OCI-LY7 (cell line): ENCODE measurements at regions not wholly inside any gene's neighbourhood (a gene's known extent, or its start where the extent isn't known, plus 50 kb on each side); places are given as distances from the start of the nearest gene placed in this dataset.

Source experiments
- BruUV-seq: library from RNA; stranded (reverse); fragments of 400-500 nt; replicated peaks from 2 replicates; lab custom pipeline; 2021; lab: Mats Ljungman, UMichigan
- CTCF ChIA-PET: fragments of 300-600 bp; sonication (Branson Sonifier 250); formaldehyde crosslinking; loops from one replicate; lab custom pipeline; 2022; ENCODE audit warnings: antibody characterized with exemption; ENCODE audit not compliant: unreplicated experiment; lab: Charles Lee
- POLR2A ChIA-PET: fragments of 300-600 bp; sonication (Branson Sonifier 250); formaldehyde crosslinking; loops from one replicate; lab custom pipeline; 2022; ENCODE audit warnings: antibody characterized with exemption; lab: Charles Lee
- DNase-seq: peaks from one replicate; pipeline ENCODE4 v3.0.0-alpha.2; 2015; ENCODE audit warnings: low spot score
- H2AFZ ChIP-seq: fragments of 200-600 bp; sonication (generic), shearing (Covaris generic); 2 replicates; pipeline ENCODE4 v1.6.1; 2014; ENCODE audit warnings: mild to moderate bottlenecking, antibody characterized with exemption, low read length, moderate library complexity
- H3K27ac ChIP-seq: fragments of 200-600 bp; sonication (generic); 2 replicates; pipeline ENCODE4 v1.5.1; 2014; ENCODE audit warnings: mixed run types, low read depth, mild to moderate bottlenecking, moderate library complexity, low read length, inconsistent platforms; ENCODE audit not compliant: poor library complexity, severe bottlenecking
- H3K36me3 ChIP-seq: fragments of 200-600 bp; sonication (generic); 2 replicates; pipeline ENCODE4 v1.6.1; 2014; ENCODE audit warnings: mild to moderate bottlenecking, antibody characterized with exemption, low read length, moderate library complexity, mixed read lengths; ENCODE audit not compliant: insufficient read depth
- H3K4me1 ChIP-seq: fragments of 200-600 bp; sonication (generic); 2 replicates; pipeline ENCODE4 v1.5.1; 2014; ENCODE audit warnings: mild to moderate bottlenecking, low read length; ENCODE audit not compliant: insufficient read depth, poor library complexity, severe bottlenecking
- H3K4me2 ChIP-seq: fragments of 200-600 bp; sonication (generic); 2 replicates; pipeline ENCODE4 v1.6.1; 2014; ENCODE audit warnings: mild to moderate bottlenecking, low read length
- H3K4me3 ChIP-seq: fragments of 200-600 bp; sonication (generic); 2 replicates; pipeline ENCODE4 v1.5.1; 2014; ENCODE audit warnings: mild to moderate bottlenecking, low read depth, low read length; ENCODE audit not compliant: poor library complexity, severe bottlenecking
- H3K79me2 ChIP-seq: fragments of 200-600 bp; sonication (generic); 2 replicates; pipeline ENCODE4 v1.6.1; 2016; ENCODE audit warnings: low read depth, mild to moderate bottlenecking, low read length, moderate library complexity, mixed read lengths; ENCODE audit not compliant: insufficient read depth
- H3K9me2 ChIP-seq: fragments of 200-600 bp; sonication (generic); 2 replicates; pipeline ENCODE4 v1.6.1; 2016; ENCODE audit warnings: mild to moderate bottlenecking, low read length, mixed read lengths; ENCODE audit not compliant: insufficient read depth
- H3K9me3 ChIP-seq: fragments of 200-600 bp; sonication (generic); 2 replicates; pipeline ENCODE4 v1.6.1; 2014; ENCODE audit warnings: mild to moderate bottlenecking, mixed run types, low read length, mixed read lengths
- H4K20me1 ChIP-seq: fragments of 200-600 bp; sonication (generic); 2 replicates; pipeline ENCODE4 v1.6.1; 2014; ENCODE audit warnings: mild to moderate bottlenecking, antibody characterized with exemption, low read length, moderate library complexity, mixed read lengths; ENCODE audit not compliant: insufficient read depth
- CTCF ChIP-seq: fragments of 200-600 bp; sonication (generic); conservative IDR thresholded peaks from 2 replicates; pipeline ENCODE4 v1.5.1; 2014; ENCODE audit warnings: mild to moderate bottlenecking, antibody characterized with exemption, low read length, moderate library complexity, mixed read lengths
- EZH2phosphoT487 ChIP-seq: fragments of 200-600 bp; sonication (generic); IDR thresholded peaks from 2 replicates; pipeline ENCODE4 v1.6.1; 2018; ENCODE audit warnings: low read depth, borderline replicate concordance, mild to moderate bottlenecking, mixed run types, antibody characterized with exemption, low read length, moderate library complexity, mixed read lengths
- intact Hi-C: fragments of 100-400 bp; cut with micrococcal nuclease; formaldehyde crosslinking; loops from one replicate; pipeline ENCODE4 v1.10.0; 2022; ENCODE audit not compliant: unreplicated experiment

- Histone ChIP-seq H3K27ac (no peak overlapping the region), H3K79me2 (no peaks in the 10 kb centered on the region), H3K4me3 (no peak overlapping the region), H3K9me2 (no peaks in the 10 kb centered on the region), H3K9me3 (0 out of 2 replicates have a peak, but pooled peaks cover 16% of the 10 kb centered on the region), H2AFZ (no peak overlapping the region), H3K4me1 (no peaks in the 10 kb centered on the region), H3K4me2 (no peak overlapping the region), H4K20me1 (no peaks in the 10 kb centered on the region), H3K36me3 (no peaks in the 10 kb centered on the region)
- CTCF ChIA-PET: no interaction called here
- intact Hi-C loops: no loop called here
- POLR2A ChIA-PET: no interaction called here
- no peak for TF ChIP-seq EZH2phosphoT487
- no TSS peak for BruUV-seq
- DNase-seq: no peak
Measured at GRCh38 chr13:90453342-90453741, 894.1 kb upstream of the MIR17HG start.

GRCh38 chr13:90454002-90454636 is 893.4 kb upstream of the MIR17HG start:
- Histone ChIP-seq H4K20me1 (no peaks in the 10 kb centered on the region), H3K4me1 (no peaks in the 10 kb centered on the region), H3K4me2 (no peak overlapping the region), H3K79me2 (no peaks in the 10 kb centered on the region), H3K9me2 (no peaks in the 10 kb centered on the region), H3K36me3 (no peaks in the 10 kb centered on the region), H3K27ac (no peak overlapping the region), H3K4me3 (no peak overlapping the region), H3K9me3 (0 out of 2 replicates have a peak, but pooled peaks cover 16% of the 10 kb centered on the region), H2AFZ (no peak overlapping the region)
- BruUV-seq: no TSS peak
- TF ChIP-seq EZH2phosphoT487 (no peak), CTCF (no peak)
- CTCF ChIA-PET: no interaction called here
- no peak for DNase-seq
- POLR2A ChIA-PET: no interaction called here
- intact Hi-C loops: no loop called here

- Histone ChIP-seq H3K9me3 (0 out of 2 replicates have a peak, but pooled peaks cover 10% of the 10 kb centered on the region), H3K79me2 (no peaks in the 10 kb centered on the region), H3K9me2 (no peaks in the 10 kb centered on the region), H3K27ac (no peak overlapping the region), H3K4me1 (no peaks in the 10 kb centered on the region), H3K4me2 (no peak overlapping the region), H3K36me3 (no peaks in the 10 kb centered on the region), H4K20me1 (no peaks in the 10 kb centered on the region), H2AFZ (no peak overlapping the region), H3K4me3 (no peak overlapping the region)
- no peak for TF ChIP-seq EZH2phosphoT487
- DNase-seq: no peak
- intact Hi-C loops: no loop called here
- CTCF ChIA-PET: no interaction called here
- POLR2A ChIA-PET: interaction anchor here (0.7 kb wide), 1 partner anchor 1722 kb away, joined by 3 read pairs; no protein-coding TSS in a partner anchor
- BruUV-seq: no TSS peak
Measured at GRCh38 chr13:90455067-90455466, 892.4 kb upstream of the MIR17HG start.
